ENCODE measurements at regions not wholly inside any gene's neighbourhood (a gene's known extent, or its start where the extent isn't known, plus 50 kb on each side); places are given as distances from the start of the nearest gene placed in this dataset.
A peak's percentile ranks its signal among the peaks of the same experiment; 100 is the strongest.

GRCh38 chr2:43105586-43106558, 120.5 kb downstream of the ZFP36L2 start:
- DNase-seq = peak in 6 of 14 donors; percentile 27 to 61 (median 44)

DNA sequence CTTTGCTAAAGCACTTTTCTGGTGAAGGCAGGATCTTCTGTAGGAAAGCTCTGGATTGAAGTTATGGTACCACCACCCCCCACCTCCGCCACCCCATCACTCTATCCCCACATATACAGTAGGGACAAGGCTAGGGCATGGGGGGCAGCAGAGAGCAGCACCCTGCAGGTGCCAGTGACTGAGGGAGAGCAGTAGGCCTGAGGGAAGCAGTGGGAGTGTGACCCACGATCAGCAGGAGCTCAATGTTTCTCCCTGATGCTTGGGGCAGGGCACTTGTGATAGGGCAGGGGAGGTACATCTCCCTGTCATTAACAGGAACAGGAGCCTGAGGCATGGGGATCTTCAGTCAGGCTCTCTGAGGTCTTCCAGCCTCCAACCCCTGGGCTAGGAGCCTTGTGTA, 121.6 kb downstream of the ZFP36L2 start:
- no peak for DNase-seq

GRCh38 chr2:43104106-43104505, 122.3 kb downstream of the ZFP36L2 start:
- DNase-seq = no peak

GRCh38 chr2:43103093-43103404, 123.4 kb downstream of the ZFP36L2 start:
- no peak for DNase-seq

GRCh38 chr2:43102366-43103092, 123.9 kb downstream of the ZFP36L2 start:
- peak in 8 of 14 donors; percentile 8 to 62 (median 44) for DNase-seq

GRCh38 chr2:43101751-43102150, 124.7 kb downstream of the ZFP36L2 start:
- peak in 3 of 14 donors; percentile 40 to 68 (median 61) for DNase-seq

GRCh38 chr2:43100883-43101662, 125.3 kb downstream of the ZFP36L2 start:
- DNase-seq = peak in 13 of 14 donors; percentile 68 to 99 (median 94)

DNA sequence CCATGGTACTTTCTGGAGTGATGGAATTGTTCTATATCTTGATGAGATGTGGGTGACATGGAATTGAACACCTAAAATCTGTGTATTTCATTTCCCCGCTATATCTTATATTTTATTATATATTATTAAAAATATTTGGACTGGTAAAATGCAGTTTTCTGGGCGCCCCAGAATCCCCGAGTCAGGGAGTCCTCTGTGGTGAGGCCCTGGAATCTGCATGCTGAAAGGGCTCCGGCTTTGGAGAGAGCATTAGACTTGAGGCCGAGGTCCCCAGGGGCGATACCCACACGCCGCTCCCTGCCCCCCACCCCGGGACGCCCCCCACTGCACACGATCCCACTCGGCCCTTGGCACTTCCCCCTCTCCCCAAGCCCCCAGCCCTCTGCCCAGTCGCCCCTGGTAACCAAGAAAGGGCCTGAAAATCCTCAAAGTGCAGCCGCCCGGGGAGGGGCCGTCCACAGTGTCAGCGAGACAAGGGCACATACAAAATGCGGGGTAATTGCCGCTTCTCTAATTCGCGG, 126.0 kb downstream of the ZFP36L2 start:
- DNase-seq = no peak

GRCh38 chr2:43099797-43100196, 126.6 kb downstream of the ZFP36L2 start:
- no peak for DNase-seq

GRCh38 chr2:43098539-43098938, 127.9 kb downstream of the ZFP36L2 start:
- no peak for DNase-seq

DNA sequence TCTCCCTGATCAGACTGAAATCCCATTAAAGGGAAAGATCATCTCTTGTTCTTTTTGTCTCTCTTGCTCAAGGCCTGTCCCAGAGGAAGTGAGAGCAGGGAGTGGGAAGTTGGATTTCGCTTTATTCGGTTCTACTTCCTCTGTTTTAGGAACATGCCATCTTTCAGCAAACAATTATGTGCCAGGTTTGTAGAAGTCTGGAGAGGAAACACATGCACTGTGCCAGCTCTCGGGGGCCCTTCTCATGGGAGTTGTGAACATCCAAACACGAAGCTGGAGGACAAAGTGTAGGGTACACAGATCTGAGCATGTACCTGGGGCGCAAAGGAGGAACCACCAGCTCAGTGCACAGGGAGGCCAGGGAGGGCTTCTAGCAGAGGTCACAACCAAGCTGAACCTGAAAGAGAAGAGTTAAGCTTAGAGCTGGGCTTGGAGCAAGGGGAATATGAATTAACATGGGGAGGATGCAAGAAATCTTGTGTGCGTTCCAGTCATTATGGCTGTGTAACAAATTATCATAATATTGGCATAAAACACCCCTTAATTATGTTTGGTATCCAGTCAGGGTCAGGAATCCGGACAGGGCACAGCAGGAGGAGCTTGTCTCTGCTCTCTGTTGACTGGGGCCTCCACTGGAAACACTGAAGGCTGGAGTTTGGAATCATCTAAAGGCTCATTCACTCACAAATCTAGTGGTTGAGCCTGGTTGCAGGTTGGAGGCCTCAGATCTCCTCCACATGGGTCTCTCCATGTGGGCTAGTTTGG, 128.6 kb downstream of the ZFP36L2 start:
- peak in 4 of 14 donors; percentile 20 to 39 (median 28) for DNase-seq

DNA sequence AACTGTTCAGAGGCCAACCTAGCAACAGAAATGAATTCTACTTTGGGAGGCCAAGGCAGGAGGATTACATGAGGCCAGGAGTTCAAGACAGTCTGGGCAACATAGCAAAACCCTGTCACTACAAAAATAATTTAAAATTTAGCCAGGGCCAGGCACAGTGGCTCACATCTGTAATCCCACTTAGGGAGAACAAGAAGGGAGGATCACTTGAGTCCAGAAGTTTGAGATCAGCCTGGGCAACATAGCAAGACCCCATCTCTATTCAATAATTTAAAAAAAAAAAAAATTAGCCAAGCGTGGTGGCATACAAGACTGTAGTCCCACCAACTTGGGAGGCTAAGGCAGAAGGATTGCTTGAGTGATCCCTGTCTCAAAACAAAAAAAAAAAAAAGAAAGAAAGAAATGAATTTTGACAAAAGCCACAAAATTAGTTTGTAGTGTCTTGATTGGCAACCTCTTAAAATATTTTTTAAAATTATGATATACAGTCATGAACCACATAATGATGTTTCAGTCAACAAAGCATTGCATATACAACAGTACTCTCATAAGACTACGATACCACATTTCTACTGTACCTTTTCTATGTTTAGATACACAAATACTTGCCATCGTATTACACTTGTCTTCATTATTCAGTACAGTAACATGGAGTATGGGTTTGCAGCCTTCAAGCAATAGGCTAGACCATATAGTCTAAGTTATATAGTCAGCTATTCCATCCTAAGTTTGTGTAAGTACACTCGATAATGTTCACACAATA, 130.7 kb downstream of the ZFP36L2 start:
- no peak for DNase-seq

- DNase-seq = no peak
Measured at GRCh38 chr2:43092520-43093179, 133.8 kb downstream of the ZFP36L2 start.

GRCh38 chr2:43090317-43090716, 136.1 kb downstream of the ZFP36L2 start:
- DNase-seq = no peak

- no peak for DNase-seq
Measured at GRCh38 chr2:43088143-43089073, 138.0 kb downstream of the ZFP36L2 start.

DNA sequence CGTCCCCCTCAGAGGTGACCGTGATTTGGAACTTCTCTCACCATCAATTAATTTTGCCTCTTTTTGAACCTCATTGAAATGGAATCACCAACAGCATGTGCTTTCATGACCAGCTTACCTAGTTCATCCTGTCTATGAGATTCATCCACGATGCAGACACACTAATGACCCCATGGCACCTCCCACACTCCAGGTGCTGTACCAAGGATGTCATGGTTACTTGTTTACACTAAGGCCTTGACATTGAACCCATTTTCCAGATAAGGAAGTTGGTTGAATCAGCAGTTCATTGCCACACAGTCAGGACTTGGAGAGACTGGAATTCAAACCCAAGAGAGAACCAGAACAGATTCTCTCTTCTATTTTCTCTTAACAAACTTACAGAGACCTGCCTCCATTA, 139.0 kb downstream of the ZFP36L2 start:
- no peak for DNase-seq

DNA sequence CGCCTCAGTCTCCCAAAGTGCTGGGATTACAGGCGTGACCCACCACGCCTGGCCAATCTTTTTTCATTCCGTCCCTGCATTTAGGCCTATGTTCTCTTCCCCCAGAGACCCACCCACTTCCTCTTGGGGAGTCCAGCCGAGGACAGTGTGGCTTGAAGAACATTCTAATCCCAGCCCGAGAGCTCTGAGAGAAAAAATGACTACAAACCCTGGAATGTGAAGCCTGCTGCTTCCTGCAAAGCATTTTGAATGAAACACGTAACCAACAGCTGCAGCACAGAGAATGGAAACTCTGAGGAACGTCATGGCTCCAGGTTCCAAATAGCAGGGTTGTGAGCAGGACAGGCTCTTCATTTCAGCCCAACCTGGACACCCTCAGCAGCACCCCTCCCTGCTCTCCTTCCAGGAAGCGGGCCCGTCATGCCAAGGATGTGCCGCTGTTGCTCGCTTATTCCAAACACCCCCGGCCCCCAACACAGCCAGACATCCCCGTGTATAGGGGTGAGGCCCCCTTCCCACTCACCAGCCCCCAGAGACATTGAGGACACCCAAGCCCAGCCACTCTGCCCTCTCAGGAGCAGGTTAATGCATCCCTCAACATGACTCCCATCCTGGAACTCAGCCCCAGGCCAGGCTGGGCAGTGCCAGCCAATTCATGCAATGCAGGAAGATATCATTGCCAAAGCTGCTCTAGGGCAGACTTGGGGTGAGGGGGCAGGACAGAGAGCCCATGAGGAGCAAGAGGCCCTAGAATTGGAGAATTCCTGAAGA, 139.8 kb downstream of the ZFP36L2 start:
- DNase-seq = peak in 2 of 14 donors; percentile 26 to 62

DNA sequence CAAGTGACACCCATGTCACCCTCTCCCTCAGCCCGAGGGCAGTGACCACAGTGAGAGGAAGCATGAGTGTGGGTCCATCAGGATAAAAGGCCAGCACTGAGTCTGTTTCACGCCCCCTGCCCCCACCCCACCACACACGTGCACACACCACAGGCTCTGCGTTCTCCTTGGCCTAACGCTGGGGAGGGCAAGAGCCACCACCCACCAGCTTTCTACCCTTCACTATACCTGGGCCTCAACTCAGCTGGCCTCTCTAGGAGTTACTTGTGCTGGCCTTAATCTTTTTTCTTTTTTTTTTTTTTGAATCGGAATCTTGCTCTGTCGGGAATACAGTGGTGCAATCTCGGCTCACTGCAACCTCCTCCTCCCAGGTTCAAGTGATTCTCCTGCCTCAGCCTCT, 140.5 kb downstream of the ZFP36L2 start:
- DNase-seq = no peak
